D721Med (cell line): ENCODE measurements at regions not wholly inside any gene's neighbourhood (a gene's known extent, or its start where the extent isn't known, plus 50 kb on each side); places are given as distances from the start of the nearest gene placed in this dataset.

Source experiments
- DNase-seq: peaks from one replicate; pipeline ENCODE4 v3.0.0; 2011; ENCODE audit warnings: low spot score; ENCODE audit not compliant: insufficient read length
- FAIRE-seq: peaks from 2 replicates; lab custom pipeline; 2011; peaks lifted over from hg19 to GRCh38; lab: Jason Lieb, UNC
- CTCF ChIP-seq: IDR thresholded peaks from 2 replicates; pipeline ENCODE4 v1.5.1; 2012; ENCODE audit warnings: mild to moderate bottlenecking, control low read depth; ENCODE audit not compliant: insufficient read depth; ENCODE audit errors: missing control alignments

- FAIRE-seq (no peak), DNase-seq (no peak)
- TF ChIP-seq CTCF, result no peak
Observed at GRCh38 chr6:6376845-6377244, 56.4 kb upstream of the F13A1 start.

GRCh38 chr6:6377621-6378020 is 57.2 kb upstream of the F13A1 start:
- DNase-seq, result no peak
- TF ChIP-seq CTCF, result no peak
- FAIRE-seq, result no peak

- DNase-seq, result no peak
- TF ChIP-seq CTCF, result no peak
Observed at GRCh38 chr6:6379573-6379972, 59.1 kb upstream of the F13A1 start.

GRCh38 chr6:6384520-6384919 is 64.1 kb upstream of the F13A1 start:
- TF ChIP-seq CTCF, result no peak
- DNase-seq (no peak), FAIRE-seq (no peak)

More at GRCh38 chr6:6379573-6379972, 59.1 kb upstream of the F13A1 start:
- no peak for FAIRE-seq

GRCh38 chr6:6386010-6386409 is 65.5 kb upstream of the F13A1 start:
- no peak for FAIRE-seq
- DNase-seq, result no peak
- no peak for TF ChIP-seq CTCF

- TF ChIP-seq CTCF, result no peak
- no peak for DNase-seq
Observed at GRCh38 chr6:6390849-6391602, 70.6 kb upstream of the F13A1 start.

More at GRCh38 chr6:6390849-6391602, 70.6 kb upstream of the F13A1 start:
- no peak for FAIRE-seq
